ENCODE measurements at regions not wholly inside any gene's neighbourhood (a gene's known extent, or its start where the extent isn't known, plus 50 kb on each side); places are given as distances from the start of the nearest gene placed in this dataset.

DNA sequence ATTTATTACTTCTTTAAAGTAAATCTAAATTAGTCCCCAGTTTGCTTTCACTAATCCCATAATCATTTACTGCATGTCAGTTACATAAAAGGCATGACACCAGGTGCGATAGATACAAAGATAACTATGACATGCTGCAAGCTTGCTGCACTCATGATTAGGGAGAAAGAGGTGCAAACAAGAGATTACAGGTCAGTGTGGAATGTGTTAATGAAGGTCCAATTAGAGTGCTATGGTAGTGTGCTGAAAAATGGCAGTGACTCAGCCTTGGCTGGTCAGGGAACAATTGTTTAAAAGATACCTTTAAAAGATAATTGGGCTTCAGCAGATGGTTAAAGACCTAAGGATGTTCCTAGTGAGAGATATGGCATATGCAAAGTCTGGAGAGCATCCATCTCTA lies 352.6 kb upstream of the TGFBR2 start:
- TF ChIP-seq, protein P1, sequence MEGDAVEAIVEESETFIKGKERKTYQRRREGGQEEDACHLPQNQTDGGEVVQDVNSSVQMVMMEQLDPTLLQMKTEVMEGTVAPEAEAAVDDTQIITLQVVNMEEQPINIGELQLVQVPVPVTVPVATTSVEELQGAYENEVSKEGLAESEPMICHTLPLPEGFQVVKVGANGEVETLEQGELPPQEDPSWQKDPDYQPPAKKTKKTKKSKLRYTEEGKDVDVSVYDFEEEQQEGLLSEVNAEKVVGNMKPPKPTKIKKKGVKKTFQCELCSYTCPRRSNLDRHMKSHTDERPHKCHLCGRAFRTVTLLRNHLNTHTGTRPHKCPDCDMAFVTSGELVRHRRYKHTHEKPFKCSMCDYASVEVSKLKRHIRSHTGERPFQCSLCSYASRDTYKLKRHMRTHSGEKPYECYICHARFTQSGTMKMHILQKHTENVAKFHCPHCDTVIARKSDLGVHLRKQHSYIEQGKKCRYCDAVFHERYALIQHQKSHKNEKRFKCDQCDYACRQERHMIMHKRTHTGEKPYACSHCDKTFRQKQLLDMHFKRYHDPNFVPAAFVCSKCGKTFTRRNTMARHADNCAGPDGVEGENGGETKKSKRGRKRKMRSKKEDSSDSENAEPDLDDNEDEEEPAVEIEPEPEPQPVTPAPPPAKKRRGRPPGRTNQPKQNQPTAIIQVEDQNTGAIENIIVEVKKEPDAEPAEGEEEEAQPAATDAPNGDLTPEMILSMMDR (IDR thresholded peaks at IDR 0.05): no peak
- no peak for TF ChIP-seq POLR2A (IDR thresholded peaks at IDR 0.05)

Data from Peyer's patch (tissue), 4 donors.